H1 (cell line): ENCODE measurements at regions not wholly inside any gene's neighbourhood (a gene's known extent, or its start where the extent isn't known, plus 50 kb on each side); places are given as distances from the start of the nearest gene placed in this dataset.
"Not testable (repeated sequence)": the region's sequence is repeated elsewhere in the genome, so short reads cannot be mapped to it uniquely, and the experiment has no call there.

Experiments
- CTCF ChIA-PET: fragments of 300-600 bp; sonication (Branson Sonifier 250); formaldehyde crosslinking; loops from one replicate; lab custom pipeline; 2021; ENCODE audit not compliant: partially characterized antibody; lab: Charles Lee
- POLR2A ChIA-PET: fragments of 300-600 bp; sonication (Branson Sonifier 250); formaldehyde crosslinking; loops from one replicate; lab custom pipeline; 2021; ENCODE audit warnings: inconsistent platforms; ENCODE audit not compliant: partially characterized antibody; lab: Charles Lee
- DNase-seq, 2 experiments: peaks; one replicate each; pipeline versions ENCODE4 v3.0.0 to v3.0.0-alpha.2; 2010 to 2022; ENCODE audit warnings: low spot score in 2 of 2, low read depth in 1 of 2, mixed read lengths in 1 of 2
- FAIRE-seq: peaks from 2 replicates; lab custom pipeline; 2011; peaks lifted over from hg19 to GRCh38; lab: Jason Lieb, UNC
- H2AFZ ChIP-seq: 2 replicates; pipeline ENCODE4 v1.8.1; 2012; ENCODE audit warnings: low read length, inconsistent platforms
- H2AK5ac ChIP-seq: 2 replicates; pipeline ENCODE4 v1.6.1; 2013; ENCODE audit warnings: low read depth, low read length
- H2BK120ac ChIP-seq: replicated peaks from 2 replicates; pipeline ENCODE3; 2013; ENCODE audit warnings: low read depth, low read length, inconsistent platforms
- H2BK12ac ChIP-seq: 2 replicates; pipeline ENCODE4 v1.6.1; 2013; ENCODE audit warnings: low read depth, low read length
- H2BK15ac ChIP-seq: 2 replicates; pipeline ENCODE4 v1.6.1; 2013; ENCODE audit warnings: low read length
- H2BK20ac ChIP-seq: 2 replicates; pipeline ENCODE4 v1.6.1; 2013; ENCODE audit warnings: low read length
- H2BK5ac ChIP-seq: 2 replicates; pipeline ENCODE4 v1.6.1; 2013; ENCODE audit warnings: low read depth, low read length
- H3K14ac ChIP-seq: 2 replicates; pipeline ENCODE4 v1.6.1; 2013; ENCODE audit warnings: inconsistent platforms; ENCODE audit not compliant: insufficient read length
- H3K18ac ChIP-seq: 2 replicates; pipeline ENCODE4 v1.6.1; 2013; ENCODE audit warnings: low read length; ENCODE audit errors: extremely low read depth
- H3K23ac ChIP-seq: 2 replicates; pipeline ENCODE4 v1.6.1; 2013; ENCODE audit warnings: inconsistent platforms; ENCODE audit not compliant: insufficient read length
- H3K23me2 ChIP-seq: 2 replicates; pipeline ENCODE4 v1.6.1; 2013; ENCODE audit warnings: low read depth, low read length
- H3K27ac ChIP-seq: 2 replicates; pipeline ENCODE4 v1.6.1; 2011; ENCODE audit warnings: low read depth, low read length, inconsistent platforms
- H3K27me3 ChIP-seq, 4 experiments: replicated peaks in 1 of 4; 1 replicate in 1 of 4; 2 replicates in 3 of 4; pipeline versions ENCODE4 v1.6.1 to v1.8.1; 2011 to 2013; ENCODE audit warnings: low read length in 3 of 4, mild to moderate bottlenecking in 3 of 4, inconsistent platforms in 2 of 4, mixed read lengths in 2 of 4, moderate library complexity in 1 of 4; ENCODE audit not compliant: control insufficient read depth in 3 of 4, insufficient read depth in 3 of 4; ENCODE audit errors: extremely low read depth in 1 of 4
- H3K36me3 ChIP-seq, 4 experiments: 2 replicates each; pipeline versions ENCODE4 v1.6.1 to v1.8.1; 2011 to 2013; ENCODE audit warnings: mild to moderate bottlenecking in 4 of 4, low read length in 3 of 4, moderate library complexity in 2 of 4, control low read depth in 1 of 4, inconsistent platforms in 1 of 4; ENCODE audit not compliant: insufficient read depth in 4 of 4, control insufficient read depth in 2 of 4
- H3K4ac ChIP-seq: replicated peaks from 2 replicates; pipeline ENCODE3; 2013; ENCODE audit warnings: low read length, low read depth, mixed read lengths, inconsistent platforms; ENCODE audit not compliant: insufficient read length
- H3K4me1 ChIP-seq, 4 experiments: replicated peaks in 1 of 4; 1 replicate in 1 of 4; 2 replicates in 3 of 4; pipeline versions ENCODE4 v1.6.1 to v1.8.1; 2011 to 2013; ENCODE audit warnings: low read length in 3 of 4, inconsistent platforms in 2 of 4, mixed read lengths in 1 of 4; ENCODE audit not compliant: insufficient read depth in 4 of 4, control insufficient read depth in 3 of 4
- H3K4me2 ChIP-seq, 2 experiments: 2 replicates each; pipeline versions ENCODE4 v1.6.1 to v1.8.1; 2011 to 2013; ENCODE audit warnings: low read depth in 2 of 2, low read length in 2 of 2, control low read depth in 1 of 2, inconsistent platforms in 1 of 2, mild to moderate bottlenecking in 1 of 2; ENCODE audit not compliant: insufficient read depth in 1 of 2
- H3K4me3 ChIP-seq, 4 experiments: fragments of 200-600, 300-600 bp in 1 of 4; sonication (generic), shearing (Covaris generic), sonication (Bioruptor Twin) in 1 of 4; 2 replicates each; pipeline versions ENCODE4 v1.5.1 to v1.8.1; 2011 to 2016; ENCODE audit warnings: low read length in 4 of 4, low read depth in 3 of 4, control low read depth in 2 of 4, inconsistent platforms in 2 of 4, mild to moderate bottlenecking in 2 of 4, mixed read lengths in 1 of 4, moderate library complexity in 1 of 4; ENCODE audit not compliant: insufficient read depth in 2 of 4; ENCODE audit errors: extremely low read depth in 1 of 4
- H3K56ac ChIP-seq: replicated peaks from 2 replicates; pipeline ENCODE3; 2013; ENCODE audit warnings: low read depth, mild to moderate bottlenecking, mixed read lengths, low read length, inconsistent platforms; ENCODE audit not compliant: insufficient read length
- H3K79me1 ChIP-seq: 2 replicates; pipeline ENCODE4 v1.6.1; 2013; ENCODE audit warnings: low read depth, low read length, control low read depth
- H3K79me2 ChIP-seq, 2 experiments: 2 replicates each; pipeline versions ENCODE4 v1.6.1 to v1.8.1; 2012 to 2013; ENCODE audit warnings: low read length in 2 of 2, mild to moderate bottlenecking in 2 of 2, inconsistent platforms in 1 of 2; ENCODE audit not compliant: insufficient read depth in 2 of 2, control insufficient read depth in 1 of 2
- H3K9ac ChIP-seq, 4 experiments: replicated peaks in 1 of 4; 1 replicate in 1 of 4; 2 replicates in 3 of 4; pipeline versions ENCODE4 v1.6.1 to v1.8.1; 2011 to 2013; ENCODE audit warnings: low read depth in 3 of 4, low read length in 3 of 4, control low read depth in 2 of 4, mild to moderate bottlenecking in 2 of 4, moderate library complexity in 2 of 4, inconsistent platforms in 1 of 4; ENCODE audit errors: extremely low read depth in 1 of 4
- H3K9me3 ChIP-seq, 2 experiments: 2 replicates each; pipeline versions ENCODE4 v1.6.1 to v1.8.1; 2012 to 2013; ENCODE audit warnings: mild to moderate bottlenecking in 2 of 2, moderate library complexity in 2 of 2, control low read depth in 1 of 2, inconsistent platforms in 1 of 2, low read depth in 1 of 2, low read length in 1 of 2, mixed read lengths in 1 of 2; ENCODE audit not compliant: insufficient read depth in 2 of 2
- H4K20me1 ChIP-seq, 2 experiments: replicated peaks in 1 of 2; 2 replicates each; pipeline versions ENCODE3 to v1.8.1; 2011 to 2013; ENCODE audit warnings: inconsistent platforms in 2 of 2, low read length in 2 of 2, mild to moderate bottlenecking in 1 of 2; ENCODE audit not compliant: insufficient read depth in 2 of 2, control insufficient read depth in 1 of 2
- H4K5ac ChIP-seq: 2 replicates; pipeline ENCODE4 v1.6.1; 2013; ENCODE audit warnings: low read length, low read depth, mixed read lengths, inconsistent platforms; ENCODE audit not compliant: insufficient read length
- H4K8ac ChIP-seq: 2 replicates; pipeline ENCODE4 v1.8.0; 2013; ENCODE audit warnings: mild to moderate bottlenecking, moderate library complexity, low read length, inconsistent platforms; ENCODE audit not compliant: insufficient read depth; ENCODE audit errors: extremely low read depth
- H4K91ac ChIP-seq: replicated peaks from 2 replicates; pipeline ENCODE3; 2013; ENCODE audit warnings: low read length, mixed read lengths, inconsistent platforms; ENCODE audit not compliant: insufficient read length
- WGBS, 2 experiments: shearing (Covaris generic) in 1 of 2; methylation state at CpG; one replicate each; pipeline versions ENCODE4 v1.1.6 to v1.1.7; 2013 to 2015; ENCODE audit warnings: low lambda C conversion rate in 2 of 2, mixed read lengths in 2 of 2, inconsistent platforms in 1 of 2, low coverage in 1 of 2, missing lambda C conversion rate in 1 of 2; ENCODE audit not compliant: insufficient replicate concordance in 2 of 2, insufficient coverage in 1 of 2, insufficient read length in 1 of 2; ENCODE audit errors: extremely low coverage in 1 of 2, missing lambda C conversion rate in 1 of 2; 5-methylcytosine and 5-hydroxymethylcytosine counted together

- POLR2A ChIA-PET, H3K4me2 ChIP-seq, H4K20me1 ChIP-seq, H3K79me2 ChIP-seq, DNase-seq, H3K9me3 ChIP-seq, H3K23ac ChIP-seq, H2AFZ ChIP-seq, H2BK12ac ChIP-seq, CTCF ChIA-PET, H3K4ac ChIP-seq, H2BK20ac ChIP-seq, FAIRE-seq, H3K23me2 ChIP-seq, H3K27me3 ChIP-seq, H3K79me1 ChIP-seq, H2BK15ac ChIP-seq, H3K56ac ChIP-seq, H3K4me1 ChIP-seq, H3K27ac ChIP-seq, H3K36me3 ChIP-seq, H2AK5ac ChIP-seq, H4K5ac ChIP-seq, H3K9ac ChIP-seq, H3K4me3 ChIP-seq, H4K91ac ChIP-seq, H2BK120ac ChIP-seq, H2BK5ac ChIP-seq, H4K8ac ChIP-seq, H3K14ac ChIP-seq, H3K18ac ChIP-seq: not testable (repeated sequence)
- WGBS, 2 experiments: no CpG with 5 or more reads among the region's 4 CpGs
These were observed 158.4 kb downstream of the ANKRD36B start for GRCh38 chr2:97431169-97431725.

- H2BK120ac ChIP-seq, H3K23ac ChIP-seq, H3K4me2 ChIP-seq, H3K4me1 ChIP-seq, H2AFZ ChIP-seq, H4K5ac ChIP-seq, H3K79me2 ChIP-seq, H2BK15ac ChIP-seq, H3K27me3 ChIP-seq, H4K91ac ChIP-seq, H3K14ac ChIP-seq, H3K79me1 ChIP-seq, H3K36me3 ChIP-seq, H3K27ac ChIP-seq, H3K4me3 ChIP-seq, H3K23me2 ChIP-seq, DNase-seq, H3K9ac ChIP-seq, H3K4ac ChIP-seq, H2BK5ac ChIP-seq, H4K20me1 ChIP-seq, H3K18ac ChIP-seq, H2BK12ac ChIP-seq, FAIRE-seq, H3K56ac ChIP-seq, H3K9me3 ChIP-seq, CTCF ChIA-PET, H2AK5ac ChIP-seq, POLR2A ChIA-PET, H4K8ac ChIP-seq, H2BK20ac ChIP-seq: not testable (repeated sequence)
- no CpG with 5 or more reads among the region's 2 CpGs for WGBS, 2 experiments
These were observed 167.3 kb downstream of the ANKRD36B start for GRCh38 chr2:97422376-97422775.
